Erythroblast (primary cell): ENCODE measurements at regions not wholly inside any gene's neighbourhood (a gene's known extent, or its start where the extent isn't known, plus 50 kb on each side); places are given as distances from the start of the nearest gene placed in this dataset.

ENCODE experiments used
- DNase-seq, 2 experiments: peaks; one replicate each; lab custom pipeline; 2025; lab: John Stamatoyannopoulos, UW
- GATA1 ChIP-seq: IDR thresholded peaks from 2 replicates; pipeline ENCODE4 v1.6.1; 2011; ENCODE audit warnings: low read depth, mild to moderate bottlenecking, control low read depth, low read length, moderate library complexity
- POLR2A ChIP-seq: IDR thresholded peaks from 2 replicates; pipeline ENCODE4 v1.6.1; 2011; ENCODE audit warnings: mild to moderate bottlenecking, low read length

DNA sequence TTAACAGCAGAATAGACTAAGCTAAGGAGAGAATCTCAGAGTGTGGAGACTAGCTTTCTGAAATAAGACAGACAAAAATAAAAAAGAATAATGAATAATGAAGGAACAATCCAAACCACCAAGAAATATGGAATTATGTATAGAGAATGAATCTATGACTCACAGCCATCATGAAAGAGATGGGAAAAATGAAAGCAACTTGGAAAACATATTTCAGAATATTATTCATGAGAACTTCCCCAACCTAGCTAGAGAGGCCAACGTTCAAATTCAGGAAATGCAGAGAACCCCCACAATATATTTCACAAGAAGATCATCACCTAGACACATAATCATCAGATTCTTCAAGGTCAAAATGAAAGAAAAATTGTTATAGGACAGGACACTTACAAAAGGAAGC is 349.0 kb upstream of the MPDZ start:
- DNase-seq = no peak
- no peak for TF ChIP-seq POLR2A
- TF ChIP-seq GATA1 = no peak

DNA sequence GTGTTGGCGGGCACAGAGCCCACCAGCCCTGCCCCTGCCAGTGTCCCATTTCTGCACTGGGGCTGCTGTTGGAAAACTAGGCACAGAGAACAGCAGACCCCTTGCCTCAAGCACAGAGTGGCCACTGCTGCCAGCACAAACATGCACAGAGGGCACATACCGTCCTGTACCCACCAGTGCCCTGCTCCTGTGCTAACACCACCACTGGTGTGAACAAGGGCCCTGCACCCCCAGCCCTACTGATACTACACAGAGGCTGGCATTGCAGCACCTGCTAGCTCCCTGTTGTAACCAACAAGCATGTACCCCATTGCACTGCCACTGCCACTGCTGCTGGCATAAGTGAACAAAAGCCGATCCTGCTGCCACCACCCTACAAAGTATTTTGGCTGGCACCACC is 348.0 kb upstream of the MPDZ start:
- DNase-seq = no peak
- TF ChIP-seq POLR2A (no peak), GATA1 (no peak)

DNA sequence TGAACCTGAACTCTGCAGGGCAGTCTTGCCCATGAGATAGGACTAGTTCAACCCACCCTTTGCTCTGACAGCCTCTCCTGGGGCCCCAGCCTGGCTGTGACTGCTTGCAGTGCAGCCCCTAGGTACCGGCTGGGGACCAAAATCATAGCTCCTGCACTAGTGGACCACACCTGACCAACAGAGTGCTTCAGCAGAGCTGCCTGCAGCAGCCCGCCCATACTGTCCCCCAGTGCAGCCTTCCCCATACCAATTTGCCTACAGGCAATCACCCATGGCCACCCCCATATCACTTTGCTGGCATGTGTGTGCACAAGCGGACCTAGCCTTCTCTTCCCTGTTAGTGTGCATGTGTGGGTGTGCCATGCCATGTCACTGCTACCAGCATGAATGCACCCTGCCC is 347.6 kb upstream of the MPDZ start:
- no peak for TF ChIP-seq POLR2A
- TF ChIP-seq GATA1 = no peak
- DNase-seq = no peak

DNA sequence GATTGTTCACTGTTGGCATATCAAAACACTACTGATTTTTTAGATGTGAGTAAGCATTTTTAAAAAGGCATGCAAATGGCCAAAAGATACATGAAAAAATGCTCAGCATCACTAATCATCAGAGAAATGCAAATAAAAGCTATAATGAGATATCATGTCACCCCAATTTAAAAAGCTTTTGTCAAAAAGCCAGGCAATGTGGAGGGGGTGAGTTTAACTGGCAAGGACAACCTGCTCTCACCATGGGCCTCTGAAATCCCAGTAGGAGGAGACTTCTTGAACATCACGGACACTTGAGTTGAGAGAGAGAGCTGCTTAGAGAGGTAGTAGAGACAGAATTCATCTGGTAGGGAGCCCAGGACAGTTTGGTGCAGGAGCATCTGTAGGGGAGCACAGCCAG is 347.1 kb upstream of the MPDZ start:
- no peak for DNase-seq
- no peak for TF ChIP-seq GATA1

DNA sequence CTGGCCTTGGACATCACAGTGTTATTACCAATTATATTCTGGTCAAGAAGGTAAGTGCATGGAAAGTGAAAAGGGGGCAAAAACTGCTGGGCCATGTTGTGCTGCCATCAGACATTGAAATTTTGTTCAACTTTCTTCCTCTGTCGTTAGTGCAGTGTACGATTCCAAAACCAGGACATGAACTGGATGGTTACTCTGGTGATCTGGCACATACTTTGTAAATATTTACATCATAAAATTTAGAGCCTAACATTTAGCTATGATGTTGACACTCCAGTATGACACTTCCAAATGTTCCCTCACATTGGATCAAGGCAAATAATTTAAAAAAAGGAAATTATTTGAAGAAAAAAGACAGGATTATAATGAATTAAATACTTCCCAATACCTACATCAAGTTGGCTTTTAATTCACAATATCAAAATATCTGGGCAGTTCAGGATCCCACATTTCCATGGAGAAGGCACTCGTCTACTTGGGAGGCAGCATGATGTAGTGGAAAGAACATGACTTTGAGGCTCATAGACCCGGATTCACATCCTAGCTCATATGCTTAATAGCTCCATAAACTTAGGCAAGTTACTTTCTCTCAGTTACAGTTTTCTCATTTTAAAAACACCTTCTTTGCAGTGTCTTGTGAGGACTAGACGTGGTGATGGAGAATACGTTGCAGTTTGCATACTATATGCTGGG is 342.5 kb upstream of the MPDZ start:
- no peak for TF ChIP-seq POLR2A
- TF ChIP-seq GATA1 = no peak
- no peak for DNase-seq

DNA sequence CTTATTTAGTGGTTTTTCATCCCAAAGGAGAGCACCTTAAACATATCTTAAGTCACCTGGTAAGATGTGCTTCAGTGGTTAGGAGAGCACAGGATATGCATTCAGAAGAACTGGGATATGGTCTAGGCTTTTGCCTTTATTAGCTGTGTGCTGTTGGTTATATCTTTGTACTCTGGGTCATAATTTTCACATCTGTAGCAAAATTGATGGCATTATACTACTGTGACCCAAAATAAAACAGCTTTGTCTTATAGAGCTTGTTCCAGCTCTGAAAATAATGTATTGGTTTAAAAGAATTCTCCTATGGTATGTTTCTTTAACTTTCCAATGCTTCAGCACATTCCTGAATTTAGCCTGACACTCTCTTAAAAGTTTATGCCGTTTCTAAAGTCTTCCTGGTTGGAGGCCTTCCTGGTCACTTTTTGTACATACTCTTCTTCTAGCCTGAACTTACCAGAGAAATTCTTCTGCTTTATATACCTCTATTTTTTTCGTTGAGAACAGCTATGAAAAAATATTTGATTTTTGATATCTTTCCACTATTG is 337.1 kb upstream of the MPDZ start:
- no peak for DNase-seq

DNA sequence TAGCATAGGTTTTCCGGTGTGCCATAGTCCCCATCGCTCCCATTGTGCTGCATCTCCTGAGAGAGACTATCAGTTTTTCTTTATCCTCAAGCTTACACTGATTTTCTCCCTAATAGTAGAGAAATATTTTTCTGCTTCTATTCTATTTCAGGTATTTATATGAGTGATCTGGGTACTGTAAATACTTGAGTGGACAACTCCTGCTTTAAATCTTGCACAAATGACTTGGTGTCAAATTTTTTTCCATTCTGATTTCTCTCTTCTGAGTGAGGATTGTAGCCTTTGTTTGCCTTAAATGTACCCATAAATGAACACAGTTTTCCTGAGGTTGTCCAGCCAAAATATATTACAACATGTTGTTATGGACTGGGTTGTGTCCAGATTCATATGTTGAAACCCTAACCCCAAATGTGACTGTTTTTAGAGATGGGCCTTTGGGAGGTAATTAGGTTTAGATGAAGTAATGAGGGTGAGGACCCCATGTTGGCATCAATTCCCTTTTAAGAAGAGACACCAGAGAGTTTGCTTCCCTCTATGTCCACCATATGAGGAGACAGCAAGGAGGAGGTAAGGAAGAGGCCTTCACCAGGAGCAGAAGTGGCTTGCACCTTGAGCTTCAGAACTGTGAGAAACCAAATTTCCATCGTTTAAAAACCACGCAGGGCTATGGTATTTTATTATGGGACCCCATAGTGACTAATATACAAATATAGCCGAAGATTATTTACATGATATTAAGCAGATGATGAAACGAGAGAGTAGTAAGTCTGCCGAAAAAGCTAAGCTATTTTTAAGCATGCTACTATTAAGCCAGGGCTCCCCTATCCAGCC is 336.4 kb upstream of the MPDZ start:
- no peak for DNase-seq
- no peak for TF ChIP-seq GATA1
- TF ChIP-seq POLR2A = no peak

More for the DNA sequence above, 337.1 kb upstream of the MPDZ start:
- no peak for TF ChIP-seq POLR2A
- TF ChIP-seq GATA1 = no peak

DNA sequence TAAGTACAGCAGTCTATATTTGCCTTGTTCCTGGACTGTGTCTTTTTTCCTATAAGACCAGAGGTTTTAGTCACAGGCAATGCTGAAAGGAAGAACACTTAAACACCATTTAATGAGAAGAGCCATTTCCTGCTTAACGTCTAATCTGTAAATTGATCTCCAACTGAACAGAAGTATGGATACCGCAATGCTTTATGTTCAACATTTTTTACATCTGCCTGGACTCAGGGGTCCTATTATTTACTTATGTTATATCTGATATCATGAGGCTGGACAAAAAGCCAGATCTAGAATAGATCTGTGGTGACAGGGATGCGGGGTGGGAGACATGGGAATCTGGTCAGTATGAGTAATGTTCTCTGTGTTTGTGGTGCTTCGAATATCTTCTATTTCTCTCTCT is 334.6 kb upstream of the MPDZ start:
- no peak for DNase-seq
- no peak for TF ChIP-seq GATA1
- TF ChIP-seq POLR2A = no peak

DNA sequence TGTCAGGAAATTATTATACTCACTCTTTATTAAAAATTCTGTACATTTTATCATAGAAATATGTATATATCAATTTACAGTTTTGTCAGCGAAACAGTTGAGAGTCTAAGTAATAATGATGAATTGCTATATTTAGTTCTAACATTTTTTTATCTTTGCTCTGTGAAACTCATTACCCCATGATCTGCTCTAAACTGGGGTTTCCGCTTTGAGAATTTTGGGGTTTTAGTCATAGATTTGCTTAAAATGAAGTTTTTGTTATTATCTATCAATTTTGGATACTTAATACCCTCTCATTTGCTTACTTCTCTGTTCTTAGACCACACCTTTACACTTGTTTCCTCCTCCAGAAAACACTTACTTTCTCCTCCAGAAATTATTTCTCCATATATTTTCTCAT is 333.8 kb upstream of the MPDZ start:
- no peak for DNase-seq
- TF ChIP-seq POLR2A = no peak
- TF ChIP-seq GATA1 = no peak

DNA sequence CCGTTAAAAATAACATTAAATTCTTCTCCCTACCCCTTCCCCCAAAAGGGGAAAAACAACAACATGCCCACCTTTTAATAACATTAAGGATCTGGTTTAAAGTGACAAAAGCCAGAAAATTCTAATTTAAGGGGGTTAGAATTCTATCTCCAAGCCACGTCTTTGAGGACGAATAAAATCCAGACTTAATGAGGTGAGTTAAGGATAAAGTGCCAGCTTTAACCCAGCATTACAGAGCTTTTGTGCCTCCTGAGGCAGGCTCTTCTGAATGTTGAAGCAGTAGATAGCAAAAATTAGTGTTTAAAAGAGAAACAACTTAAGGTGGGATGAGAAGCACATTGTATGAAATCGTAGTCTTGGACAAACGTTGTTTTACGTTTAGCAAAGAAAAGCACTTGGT is 329.0 kb upstream of the MPDZ start:
- no peak for TF ChIP-seq POLR2A
- TF ChIP-seq GATA1 = no peak
- DNase-seq = no peak

DNA sequence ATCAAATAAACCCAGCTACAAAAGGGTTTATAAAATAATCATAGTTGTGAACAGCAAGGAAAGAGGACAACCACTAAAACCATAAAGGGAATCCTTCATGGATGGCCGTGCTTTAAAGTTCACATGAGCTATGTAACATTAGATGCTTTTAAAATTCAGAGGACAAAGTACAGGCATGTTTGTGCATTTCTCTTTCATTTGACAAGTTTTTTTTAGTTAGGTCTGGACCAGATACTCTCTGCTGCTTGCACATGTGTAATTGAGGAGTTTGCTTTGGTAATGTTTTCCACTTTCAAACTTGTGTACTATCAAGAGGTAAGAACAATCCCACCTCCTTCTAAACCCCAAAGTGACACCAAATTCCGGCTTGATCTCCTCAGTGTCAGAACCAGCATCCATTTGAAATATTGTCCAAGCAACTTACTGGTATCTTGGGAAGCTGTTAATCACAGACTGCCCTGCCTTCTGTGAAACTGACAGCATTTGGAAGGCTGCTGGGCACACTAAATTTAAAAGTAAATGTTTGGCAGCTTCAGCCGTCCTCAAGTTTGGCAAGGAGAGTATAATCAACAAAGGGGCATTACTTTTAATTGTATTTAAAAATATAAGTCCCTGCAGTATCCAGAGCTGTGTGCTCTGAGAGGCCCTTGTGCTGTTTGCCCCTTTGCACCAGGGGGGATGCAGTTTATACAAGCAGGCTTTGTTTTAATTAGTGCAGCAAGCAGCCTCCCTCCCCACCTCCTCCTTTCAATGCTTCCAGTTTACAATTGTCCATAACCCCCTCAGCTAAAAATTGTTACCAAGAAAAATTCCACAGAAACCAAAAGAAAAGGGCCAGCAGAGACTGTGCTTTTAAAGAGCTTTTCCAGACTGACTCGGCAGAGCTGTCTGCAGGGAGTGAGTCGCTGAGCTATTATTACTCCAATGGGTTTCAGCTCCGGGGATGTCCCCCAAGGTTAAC is 328.3 kb upstream of the MPDZ start:
- TF ChIP-seq GATA1 (no peak), POLR2A (no peak)
- DNase-seq = no peak

DNA sequence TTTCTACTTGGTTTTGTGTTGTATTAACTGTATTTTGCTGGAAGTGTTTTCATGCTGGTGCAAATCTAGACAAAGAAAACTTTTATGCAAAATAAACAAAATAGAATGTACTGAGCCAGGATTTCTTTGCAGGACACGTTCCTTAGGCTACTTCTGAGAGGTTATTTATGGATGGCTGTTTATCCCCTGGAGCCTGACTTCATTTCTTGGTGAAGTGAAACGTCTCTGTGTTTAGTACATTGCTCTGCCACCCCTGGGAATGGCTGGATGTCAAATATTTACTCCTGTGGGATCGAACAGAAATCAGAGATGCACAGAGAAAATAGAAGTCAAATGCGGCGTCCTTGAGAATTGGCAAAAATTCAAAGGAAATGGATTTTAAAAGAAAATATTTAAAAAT is 327.1 kb upstream of the MPDZ start:
- no peak for DNase-seq
- no peak for TF ChIP-seq GATA1

DNA sequence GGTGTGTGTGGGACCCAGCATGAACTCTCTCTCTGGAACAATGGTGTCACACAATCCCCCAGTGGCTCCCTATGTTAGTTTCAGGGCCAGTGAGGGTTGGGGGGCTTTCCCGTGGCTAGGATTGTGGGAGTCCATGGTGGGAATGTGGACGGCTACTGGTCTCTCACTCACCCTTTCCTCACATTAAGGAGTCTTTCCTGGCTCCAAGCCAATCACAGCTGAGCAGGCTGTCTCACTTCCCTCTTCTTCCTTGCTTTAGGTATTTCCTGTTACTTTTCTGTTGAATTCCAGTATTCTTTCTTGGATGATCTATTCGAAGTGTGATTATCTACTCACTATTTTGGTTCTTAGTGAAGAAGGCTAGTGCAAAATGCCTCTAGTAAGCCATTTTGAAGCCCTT is 324.4 kb upstream of the MPDZ start:
- TF ChIP-seq POLR2A = no peak
- no peak for DNase-seq
